HCT116 (cell line): ENCODE measurements at regions not wholly inside any gene's neighbourhood (a gene's known extent, or its start where the extent isn't known, plus 50 kb on each side); places are given as distances from the start of the nearest gene placed in this dataset.

Source experiments
- ATAC-seq: fragments of 200-7000 bp; cut with Tn5 transposase; 2 replicates; pipeline ENCODE4 v1.9.1; 2020; ENCODE audit warnings: mild to moderate bottlenecking, moderate library complexity
- BruUV-seq: library from RNA; stranded (reverse); fragments of 400-500 nt; replicated peaks from 2 replicates; lab custom pipeline; 2021; lab: Mats Ljungman, UMichigan
- CTCF ChIA-PET: fragments of 300-600 bp; sonication (Branson Sonifier 250); formaldehyde crosslinking; loops from one replicate; lab custom pipeline; 2021; ENCODE audit warnings: antibody characterized with exemption; lab: Charles Lee
- POLR2A ChIA-PET: fragments of 300-600, 350-600 bp; sonication (Branson Sonifier 250); formaldehyde crosslinking; loops from one replicate; lab custom pipeline; 2021; ENCODE audit warnings: antibody characterized with exemption; lab: Charles Lee
- RAD21 ChIA-PET, 2 experiments: fragments of 300-600 bp; sonication (Branson Sonifier 250); formaldehyde crosslinking; loops; one replicate each; lab custom pipeline; 2023; ENCODE audit warnings: low total read pairs in 2 of 2; ENCODE audit not compliant: uncharacterized antibody in 2 of 2, unreplicated experiment in 2 of 2, low non-redundant PET in 1 of 2; lab: Charles Lee
- DNase-seq: peaks from one replicate; pipeline ENCODE4 v3.0.0-alpha.2; 2010; ENCODE audit warnings: low read depth, low spot score
- H2AFZ ChIP-seq: fragments of 200-600 bp; shearing (Covaris generic), sonication (generic); 2 replicates; pipeline ENCODE4 v1.6.1; 2017; ENCODE audit warnings: low read depth, mixed run types, mixed read lengths, antibody characterized with exemption, low read length; ENCODE audit not compliant: poor library complexity, severe bottlenecking
- H3K27ac ChIP-seq: 2 replicates; pipeline ENCODE4 v1.5.1; 2012; ENCODE audit warnings: low read depth, low read length
- H3K27me3 ChIP-seq: fragments of 200-600 bp; sonication (generic); 2 replicates; pipeline ENCODE4 v1.6.1; 2016; ENCODE audit warnings: mixed run types, low read length, mixed read lengths; ENCODE audit not compliant: insufficient read depth
- H3K36me3 ChIP-seq, 2 experiments: fragments of 200-500 bp in 1 of 2; fragments of 200-600 bp in 1 of 2; sonication (Bioruptor generic) in 1 of 2; sonication (generic) in 1 of 2; 2 replicates each; pipeline versions ENCODE4 v1.5.1 to v1.6.1; 2014 to 2016; ENCODE audit warnings: low read length in 2 of 2, inconsistent platforms in 1 of 2, mixed read lengths in 1 of 2, mixed run types in 1 of 2; ENCODE audit not compliant: insufficient read depth in 2 of 2, control insufficient read depth in 1 of 2
- H3K4me1 ChIP-seq, 2 experiments: fragments of 200-600 bp in 1 of 2; sonication (generic) in 1 of 2; 2 replicates each; pipeline versions ENCODE4 v1.5.1 to v1.6.1; 2012 to 2017; ENCODE audit warnings: low read length in 2 of 2, inconsistent platforms in 1 of 2, mild to moderate bottlenecking in 1 of 2, mixed read lengths in 1 of 2, mixed run types in 1 of 2, moderate library complexity in 1 of 2; ENCODE audit not compliant: insufficient read depth in 2 of 2, control insufficient read depth in 1 of 2
- H3K4me2 ChIP-seq: fragments of 200-600 bp; sonication (generic); 2 replicates; pipeline ENCODE4 v1.6.1; 2017; ENCODE audit warnings: mixed run types, low read length, mixed read lengths
- H3K4me3 ChIP-seq, 2 experiments: fragments of 200-600 bp in 1 of 2; sonication (generic) in 1 of 2; replicated peaks in 1 of 2; 2 replicates each; pipeline ENCODE4 v1.5.1; 2011 to 2016; ENCODE audit warnings: low read length in 2 of 2, control low read depth in 1 of 2, low read depth in 1 of 2, mild to moderate bottlenecking in 1 of 2, mixed read lengths in 1 of 2, mixed run types in 1 of 2
- H3K79me2 ChIP-seq: fragments of 200-600 bp; sonication (generic); 2 replicates; pipeline ENCODE4 v1.6.1; 2017; ENCODE audit warnings: mild to moderate bottlenecking, mixed run types, low read length, moderate library complexity, mixed read lengths; ENCODE audit not compliant: insufficient read depth
- H3K9ac ChIP-seq: fragments of 200-600 bp; sonication (generic); 2 replicates; pipeline ENCODE4 v1.6.1; 2016; ENCODE audit warnings: low read length, mixed read lengths
- H3K9me2 ChIP-seq: fragments of 200-600 bp; sonication (generic), shearing (Covaris generic); 2 replicates; pipeline ENCODE4 v1.6.1; 2017; ENCODE audit warnings: mixed run types, mild to moderate bottlenecking, moderate library complexity; ENCODE audit not compliant: insufficient read depth
- H3K9me3 ChIP-seq, 2 experiments: fragments of 200-500 bp in 1 of 2; fragments of 200-600 bp in 1 of 2; sonication (Bioruptor generic) in 1 of 2; sonication (generic) in 1 of 2; 2 replicates each; pipeline ENCODE4 v1.6.1; 2014 to 2017; ENCODE audit warnings: low read length in 2 of 2, mixed read lengths in 2 of 2, inconsistent platforms in 1 of 2, low read depth in 1 of 2, mild to moderate bottlenecking in 1 of 2, mixed run types in 1 of 2, moderate library complexity in 1 of 2; ENCODE audit not compliant: control insufficient read depth in 1 of 2, insufficient read depth in 1 of 2
- H4K20me1 ChIP-seq: fragments of 200-600 bp; sonication (generic), shearing (Covaris generic); 2 replicates; pipeline ENCODE4 v1.6.1; 2017; ENCODE audit warnings: mixed run types, mild to moderate bottlenecking, moderate library complexity; ENCODE audit not compliant: insufficient read depth
- CBX3 ChIP-seq: IDR thresholded peaks from 2 replicates; pipeline ENCODE4 v1.6.1; 2012; ENCODE audit warnings: low read depth
- CEBPB ChIP-seq: IDR thresholded peaks from 2 replicates; pipeline ENCODE4 v1.6.1; 2012; ENCODE audit warnings: low read depth
- CTCF ChIP-seq, 3 experiments: fragments of 200-600 bp in 1 of 3; sonication (generic) in 1 of 3; IDR thresholded peaks in 2 of 3; conservative IDR thresholded peaks in 1 of 3; 2 replicates each; pipeline ENCODE4 v1.5.1; 2012 to 2017; ENCODE audit warnings: low read depth in 2 of 3, low read length in 2 of 3, antibody characterized with exemption in 1 of 3, borderline replicate concordance in 1 of 3, control low read depth in 1 of 3, mild to moderate bottlenecking in 1 of 3, mixed read lengths in 1 of 3, mixed run types in 1 of 3, moderate library complexity in 1 of 3; ENCODE audit not compliant: insufficient read depth in 1 of 3
- EGR1 ChIP-seq: IDR thresholded peaks from 2 replicates; pipeline ENCODE4 v1.6.1; 2012; ENCODE audit warnings: low read depth
- ELF1 ChIP-seq: IDR thresholded peaks from 2 replicates; pipeline ENCODE4 v1.6.1; 2012; ENCODE audit warnings: low read depth, borderline replicate concordance
- EZH2 ChIP-seq: fragments of 200-600 bp; sonication (generic); IDR thresholded peaks from 2 replicates; pipeline ENCODE4 v1.6.1; 2017; ENCODE audit warnings: antibody characterized with exemption, mixed run types
- EZH2phosphoT487 ChIP-seq: fragments of 200-600 bp; IDR thresholded peaks from 2 replicates; pipeline ENCODE4 v1.6.1; 2018; ENCODE audit warnings: antibody characterized with exemption, borderline replicate concordance
- FOSL1 ChIP-seq: IDR thresholded peaks from 2 replicates; pipeline ENCODE4 v1.6.1; 2012; ENCODE audit warnings: low read depth
- JUND ChIP-seq: IDR thresholded peaks from 2 replicates; pipeline ENCODE4 v1.6.1; 2012
- MAX ChIP-seq: IDR thresholded peaks from 2 replicates; pipeline ENCODE4 v1.6.1; 2012
- POLR2A ChIP-seq: IDR thresholded peaks from 2 replicates; pipeline ENCODE4 v1.7.0; 2011; ENCODE audit warnings: borderline replicate concordance; ENCODE audit not compliant: insufficient read depth, insufficient read length; ENCODE audit errors: extremely low read depth
- RAD21 ChIP-seq: IDR thresholded peaks from 2 replicates; pipeline ENCODE4 v1.6.1; 2012; ENCODE audit warnings: low read depth, mild to moderate bottlenecking
- REST ChIP-seq: IDR thresholded peaks from 2 replicates; pipeline ENCODE4 v1.6.1; 2012; ENCODE audit warnings: low read depth
- SIN3A ChIP-seq: IDR thresholded peaks from 2 replicates; pipeline ENCODE4 v1.6.1; 2012; ENCODE audit warnings: low read depth
- SP1 ChIP-seq: IDR thresholded peaks from 2 replicates; pipeline ENCODE4 v1.6.1; 2012; ENCODE audit warnings: low read depth
- SRF ChIP-seq: IDR thresholded peaks from 2 replicates; pipeline ENCODE4 v1.6.1; 2012; ENCODE audit warnings: low read depth
- YY1 ChIP-seq: IDR thresholded peaks from 2 replicates; pipeline ENCODE4 v1.6.1; 2011; ENCODE audit warnings: low read length, low read depth, moderate library complexity, mild to moderate bottlenecking; ENCODE audit not compliant: insufficient replicate concordance; ENCODE audit errors: extremely low read depth
- ZFX ChIP-seq: fragments of 450-650 bp; IDR thresholded peaks from 2 replicates; pipeline ENCODE4 v1.6.1; 2017
- ZNF274 ChIP-seq: fragments of 200-500 bp; sonication (Bioruptor generic); IDR thresholded peaks from 2 replicates; pipeline ENCODE4 v1.6.1; 2014; ENCODE audit warnings: mild to moderate bottlenecking, low read depth, low read length, inconsistent platforms
- intact Hi-C: fragments of 100-400 bp; cut with micrococcal nuclease; formaldehyde crosslinking; loops from 2 replicates; pipeline ENCODE4 v1.10.0; 2022

- TF ChIP-seq CTCF (IDR thresholded peaks at IDR 0.05 in 2 of 3, conservative IDR thresholded peaks at IDR 0.05 in 1 of 3; ENCODE audit: borderline replicate concordance in 1 of 3, insufficient read depth in 1 of 3, low read depth in 2 of 3, low read length in 2 of 3): no peak
- TF ChIP-seq MAX: no peak
- TF ChIP-seq CBX3: no peak
Observed at GRCh38 chr14:98514016-98514415, 758.0 kb downstream of the BCL11B start (continued).

GRCh38 chr14:98536256-98536655 is 735.7 kb downstream of the BCL11B start:
- RAD21 ChIA-PET: no interaction called here
- Histone ChIP-seq H3K9me3 (no peaks in the 10 kb centered on the region; a peak in 1 of 4 replicates), H3K36me3 (no peaks in the 10 kb centered on the region), H3K4me2 (no peak overlapping the region), H3K4me3 (no peak overlapping the region), H3K27me3 (no peaks in the 10 kb centered on the region), H3K4me1 (no peaks in the 10 kb centered on the region), H2AFZ (no peak overlapping the region), H3K9ac (no peak overlapping the region), H3K79me2 (no peaks in the 10 kb centered on the region), H4K20me1 (no peaks in the 10 kb centered on the region), H3K9me2 (no peaks in the 10 kb centered on the region), H3K27ac (no peak overlapping the region)
- no peak for TF ChIP-seq REST
- no peak for TF ChIP-seq ELF1
- TF ChIP-seq CEBPB: no peak
- no peak for TF ChIP-seq POLR2A
- TF ChIP-seq SRF: no peak
- TF ChIP-seq JUND: no peak
- TF ChIP-seq YY1: no peak
- no peak for TF ChIP-seq EGR1
- no peak for TF ChIP-seq RAD21
- no peak for TF ChIP-seq CTCF (IDR thresholded peaks at IDR 0.05 in 2 of 3, conservative IDR thresholded peaks at IDR 0.05 in 1 of 3; ENCODE audit: borderline replicate concordance in 1 of 3, insufficient read depth in 1 of 3, low read depth in 2 of 3, low read length in 2 of 3)
- no peak for TF ChIP-seq EZH2
- no peak for TF ChIP-seq ZNF274
- TF ChIP-seq FOSL1: no peak
- TF ChIP-seq SP1: no peak
- TF ChIP-seq EZH2phosphoT487: no peak
- no peak for TF ChIP-seq MAX
- TF ChIP-seq SIN3A: no peak
- no peak for TF ChIP-seq ZFX
- DNase-seq (no peak), ATAC-seq (no peak)
- POLR2A ChIA-PET: no interaction called here
- no TSS peak for BruUV-seq
- intact Hi-C loops: no loop called here
- CTCF ChIA-PET: no interaction called here
